OCI-LY7 (cell line): ENCODE measurements at regions not wholly inside any gene's neighbourhood (a gene's known extent, or its start where the extent isn't known, plus 50 kb on each side); places are given as distances from the start of the nearest gene placed in this dataset.

Experiments used
- EZH2phosphoT487 ChIP-seq: fragments of 200-600 bp; sonication (generic); IDR thresholded peaks from 2 replicates; pipeline ENCODE4 v1.6.1; 2018; ENCODE audit warnings: low read depth, borderline replicate concordance, mild to moderate bottlenecking, mixed run types, antibody characterized with exemption, low read length, moderate library complexity, mixed read lengths
- TF ChIP-seq, protein P1 (sequence below): fragments of 200-600 bp; sonication (generic); conservative IDR thresholded peaks from 2 replicates; pipeline ENCODE4 v1.5.1; 2014; ENCODE audit warnings: mild to moderate bottlenecking, antibody characterized with exemption, low read length, moderate library complexity, mixed read lengths

DNA sequence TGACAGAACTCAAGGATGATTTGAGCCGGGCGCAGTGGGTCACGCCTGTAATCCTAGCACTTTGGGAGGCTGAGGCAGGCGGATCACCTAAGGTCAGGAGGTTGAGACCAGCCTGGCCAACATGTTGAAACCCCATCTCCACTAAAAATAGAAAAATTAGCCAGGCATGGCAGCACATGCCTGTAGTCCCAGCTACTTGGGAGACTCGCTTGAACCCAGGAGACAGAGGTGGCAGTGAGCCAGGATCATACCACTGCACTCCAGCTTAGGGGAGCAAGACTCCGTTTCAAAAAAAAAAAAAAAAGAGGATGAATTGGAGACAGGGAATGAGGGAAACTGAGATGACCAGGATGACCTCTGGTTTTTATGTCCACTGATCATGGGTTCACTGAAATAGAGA, 60.4 kb upstream of the CDIN1 start:
- TF ChIP-seq, protein P1, sequence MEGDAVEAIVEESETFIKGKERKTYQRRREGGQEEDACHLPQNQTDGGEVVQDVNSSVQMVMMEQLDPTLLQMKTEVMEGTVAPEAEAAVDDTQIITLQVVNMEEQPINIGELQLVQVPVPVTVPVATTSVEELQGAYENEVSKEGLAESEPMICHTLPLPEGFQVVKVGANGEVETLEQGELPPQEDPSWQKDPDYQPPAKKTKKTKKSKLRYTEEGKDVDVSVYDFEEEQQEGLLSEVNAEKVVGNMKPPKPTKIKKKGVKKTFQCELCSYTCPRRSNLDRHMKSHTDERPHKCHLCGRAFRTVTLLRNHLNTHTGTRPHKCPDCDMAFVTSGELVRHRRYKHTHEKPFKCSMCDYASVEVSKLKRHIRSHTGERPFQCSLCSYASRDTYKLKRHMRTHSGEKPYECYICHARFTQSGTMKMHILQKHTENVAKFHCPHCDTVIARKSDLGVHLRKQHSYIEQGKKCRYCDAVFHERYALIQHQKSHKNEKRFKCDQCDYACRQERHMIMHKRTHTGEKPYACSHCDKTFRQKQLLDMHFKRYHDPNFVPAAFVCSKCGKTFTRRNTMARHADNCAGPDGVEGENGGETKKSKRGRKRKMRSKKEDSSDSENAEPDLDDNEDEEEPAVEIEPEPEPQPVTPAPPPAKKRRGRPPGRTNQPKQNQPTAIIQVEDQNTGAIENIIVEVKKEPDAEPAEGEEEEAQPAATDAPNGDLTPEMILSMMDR = no peak
- no peak for TF ChIP-seq EZH2phosphoT487
